Hepatocyte (in vitro differentiated cells): ENCODE measurements at regions not wholly inside any gene's neighbourhood (a gene's known extent, or its start where the extent isn't known, plus 50 kb on each side); places are given as distances from the start of the nearest gene placed in this dataset.

Experiments used
- DNase-seq: peaks from one replicate; pipeline ENCODE4 v3.0.0-alpha.2; 2016; ENCODE audit warnings: low spot score
- H2AFZ ChIP-seq: fragments of 200-600 bp; sonication (generic); 2 replicates; pipeline ENCODE4 v1.6.0; 2016; ENCODE audit warnings: antibody characterized with exemption, mild to moderate bottlenecking
- H3K27ac ChIP-seq: fragments of 200-600 bp; sonication (generic); 2 replicates; pipeline ENCODE4 v1.5.1; 2016; ENCODE audit warnings: mild to moderate bottlenecking
- H3K27me3 ChIP-seq: fragments of 200-600 bp; sonication (generic); 2 replicates; pipeline ENCODE4 v1.6.1; 2016
- H3K36me3 ChIP-seq: fragments of 200-600 bp; sonication (generic); replicated peaks from 2 replicates; pipeline ENCODE4 v1.5.1; 2016; ENCODE audit warnings: low read depth; ENCODE audit not compliant: insufficient read depth
- H3K4me1 ChIP-seq: fragments of 200-600 bp; sonication (generic); 2 replicates; pipeline ENCODE4 v1.5.1; 2016; ENCODE audit warnings: mild to moderate bottlenecking, moderate library complexity; ENCODE audit not compliant: insufficient read depth
- H3K4me2 ChIP-seq: fragments of 200-600 bp; sonication (generic); 2 replicates; pipeline ENCODE4 v1.6.0; 2016
- H3K4me3 ChIP-seq: fragments of 200-600 bp; sonication (generic); 2 replicates; pipeline ENCODE4 v1.5.1; 2016; ENCODE audit warnings: mild to moderate bottlenecking
- H3K79me2 ChIP-seq: fragments of 200-600 bp; sonication (generic); 2 replicates; pipeline ENCODE4 v1.6.0; 2017; ENCODE audit warnings: mild to moderate bottlenecking
- H3K9me2 ChIP-seq: fragments of 200-600 bp; sonication (generic); replicated peaks from 2 replicates; pipeline ENCODE4 v1.6.0; 2017; ENCODE audit warnings: mild to moderate bottlenecking; ENCODE audit not compliant: insufficient read depth
- H3K9me3 ChIP-seq: fragments of 200-600 bp; sonication (generic); 2 replicates; pipeline ENCODE4 v1.5.1; 2016; ENCODE audit warnings: low read depth, mild to moderate bottlenecking
- H4K20me1 ChIP-seq: fragments of 200-600 bp; sonication (generic); 2 replicates; pipeline ENCODE4 v1.6.0; 2016; ENCODE audit warnings: mild to moderate bottlenecking; ENCODE audit not compliant: insufficient read depth, poor library complexity, severe bottlenecking
- CTCF ChIP-seq: fragments of 200-600 bp; sonication (generic); IDR thresholded peaks from 2 replicates; pipeline ENCODE4 v1.5.1; 2016; ENCODE audit warnings: antibody characterized with exemption, mild to moderate bottlenecking; ENCODE audit not compliant: poor library complexity
- EZH2 ChIP-seq: fragments of 200-600 bp; sonication (generic); IDR thresholded peaks from 2 replicates; pipeline ENCODE4 v1.6.1; 2016; ENCODE audit warnings: antibody characterized with exemption, mild to moderate bottlenecking, borderline replicate concordance
- EZH2phosphoT487 ChIP-seq: fragments of 200-600 bp; sonication (generic); IDR thresholded peaks from one replicate; pipeline ENCODE4 v1.6.1; 2018; ENCODE audit warnings: antibody characterized with exemption, mild to moderate bottlenecking, low read depth, moderate library complexity; ENCODE audit not compliant: unreplicated experiment, severe bottlenecking
- WGBS: methylation state at CpG from one replicate; pipeline ENCODE4 v1.1.6; 2016; ENCODE audit warnings: low lambda C conversion rate; ENCODE audit errors: missing lambda C conversion rate; 5-methylcytosine and 5-hydroxymethylcytosine counted together

- Histone ChIP-seq H3K27ac (no peak overlapping the region), H3K4me3 (no peak overlapping the region), H3K36me3 (no peaks in the 10 kb centered on the region), H3K4me1 (peaks cover 10% of the 10 kb centered on the region), H3K27me3 (no peaks in the 10 kb centered on the region), H3K4me2 (no peak overlapping the region), H3K9me2 (no peaks in the 10 kb centered on the region), H3K79me2 (no peaks in the 10 kb centered on the region), H3K9me3 (no peaks in the 10 kb centered on the region), H4K20me1 (no peaks in the 10 kb centered on the region), H2AFZ (no peak overlapping the region)
- WGBS, result 95% methylated on average over 7 of the region's 7 CpGs
- TF ChIP-seq EZH2 (no peak), CTCF (no peak), EZH2phosphoT487 (no peak)
- DNase-seq, result no peak
These were observed 177.2 kb upstream of the TENM3 start for GRCh38 chr4:182066037-182066436.

- Histone ChIP-seq H3K9me2 (no peaks in the 10 kb centered on the region), H3K9me3 (no peaks in the 10 kb centered on the region), H3K27me3 (no peaks in the 10 kb centered on the region), H3K4me1 (peaks cover 5% of the 10 kb centered on the region), H3K36me3 (no peaks in the 10 kb centered on the region), H3K4me2 (no peak overlapping the region), H3K79me2 (no peaks in the 10 kb centered on the region), H2AFZ (no peak overlapping the region), H4K20me1 (no peaks in the 10 kb centered on the region), H3K4me3 (no peak overlapping the region), H3K27ac (no peak overlapping the region)
- DNase-seq, result no peak
- 76% methylated on average over 5 of the region's 5 CpGs for WGBS
- no peak for TF ChIP-seq EZH2
- no peak for TF ChIP-seq EZH2phosphoT487
- no peak for TF ChIP-seq CTCF
These were observed 175.4 kb upstream of the TENM3 start for GRCh38 chr4:182067828-182068227.

GRCh38 chr4:182068920-182069319, 174.3 kb upstream of the TENM3 start:
- no peaks in the 10 kb centered on the region for H3K79me2 ChIP-seq

More at GRCh38 chr4:182068920-182069319, 174.3 kb upstream of the TENM3 start:
- TF ChIP-seq CTCF (no peak), EZH2 (no peak), EZH2phosphoT487 (no peak)
- Histone ChIP-seq H3K4me2 (no peak overlapping the region), H3K4me3 (no peak overlapping the region), H3K27me3 (no peaks in the 10 kb centered on the region), H3K27ac (no peak overlapping the region), H3K9me2 (no peaks in the 10 kb centered on the region), H3K9me3 (no peaks in the 10 kb centered on the region), H3K4me1 (no peaks in the 10 kb centered on the region), H2AFZ (no peak overlapping the region), H3K36me3 (no peaks in the 10 kb centered on the region), H4K20me1 (no peaks in the 10 kb centered on the region)
- DNase-seq, result no peak
